GM18870 (cell line): ENCODE measurements at regions not wholly inside any gene's neighbourhood (a gene's known extent, or its start where the extent isn't known, plus 50 kb on each side); places are given as distances from the start of the nearest gene placed in this dataset.
"Not testable (repeated sequence)": the region's sequence is repeated elsewhere in the genome, so short reads cannot be mapped to it uniquely, and the experiment has no call there.

ENCODE experiments used
- ATAC-seq: cut with Tn5 transposase; IDR thresholded peaks from one replicate; pipeline ENCODE4 v1.9.1; 2021; ENCODE audit warnings: moderate library complexity; ENCODE audit not compliant: unreplicated experiment

DNA sequence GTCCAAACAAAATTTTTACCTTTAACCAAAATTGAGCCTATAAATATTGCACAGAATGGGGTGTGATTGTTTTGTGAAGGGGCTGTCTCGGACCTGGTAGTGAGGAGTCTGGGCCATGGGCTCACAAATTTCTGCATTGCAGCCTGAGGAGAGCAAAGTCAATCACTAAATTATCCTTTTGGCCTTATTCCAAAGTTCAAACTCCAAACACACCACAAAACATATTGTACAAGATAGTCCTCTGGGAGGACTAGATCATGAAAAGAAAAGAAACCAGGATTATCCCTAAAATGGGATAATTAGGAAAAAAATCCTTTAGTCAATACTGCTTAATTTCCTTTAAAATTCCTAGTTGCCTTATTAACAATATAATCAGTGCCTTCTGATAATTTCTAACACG, 115.5 kb downstream of the BUB3 start:
- ATAC-seq, result no peak

DNA sequence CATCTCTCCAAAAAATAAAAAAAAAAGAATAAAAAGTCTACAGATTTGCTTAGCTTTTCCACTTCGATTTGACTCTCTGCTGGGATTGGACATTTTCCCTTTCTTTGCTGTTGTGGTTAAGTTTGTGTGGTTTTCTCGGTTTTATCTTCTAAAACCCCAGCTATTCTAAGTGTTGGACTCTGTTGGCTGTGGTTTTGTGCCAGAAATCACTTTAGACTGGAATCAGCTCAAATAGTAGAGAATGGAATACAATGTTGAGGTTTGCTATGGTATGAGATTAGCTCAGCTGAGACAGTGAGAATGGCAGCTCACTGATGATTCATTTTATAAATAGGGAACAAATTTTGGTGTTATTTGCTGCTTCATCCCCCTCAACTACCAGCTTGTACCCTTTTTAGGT, 116.0 kb downstream of the BUB3 start:
- no peak for ATAC-seq

DNA sequence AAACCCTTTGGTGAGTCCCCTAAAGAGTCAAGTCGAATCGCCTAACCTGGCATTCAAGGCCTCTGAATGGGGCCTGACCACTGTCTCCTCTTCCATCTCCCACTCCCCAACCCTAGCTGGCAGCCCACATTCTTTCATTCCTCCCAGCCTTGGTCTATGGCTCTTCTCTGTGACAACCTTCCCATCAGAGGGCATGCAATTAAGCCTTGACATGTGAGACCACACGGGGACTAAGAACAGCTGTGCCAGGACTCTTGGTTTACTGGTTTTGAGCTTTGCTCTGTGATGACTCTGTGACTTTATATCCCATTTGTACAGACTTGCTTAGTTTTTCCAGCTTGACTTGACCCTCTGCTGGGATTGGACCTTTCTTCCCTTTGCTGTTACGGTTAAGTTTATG, 116.6 kb downstream of the BUB3 start:
- ATAC-seq, result no peak

DNA sequence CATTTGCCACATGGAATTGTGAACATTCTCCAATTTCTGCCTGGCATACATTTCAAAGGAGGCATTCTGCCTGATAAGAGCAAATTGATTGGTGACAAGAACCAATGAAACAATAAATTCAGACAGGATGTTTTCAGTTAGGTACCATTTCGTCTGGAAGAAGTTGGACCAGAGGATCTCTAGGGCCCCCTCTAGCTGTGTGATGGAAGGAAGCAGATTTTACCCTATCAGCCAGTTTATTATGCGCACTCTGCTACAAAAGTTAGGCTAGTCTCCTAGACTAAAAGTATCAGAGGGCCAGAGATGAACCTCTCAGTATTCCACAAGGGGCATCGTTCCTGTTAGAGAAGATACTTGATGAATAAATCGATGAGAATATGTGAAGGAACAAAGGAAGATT, 118.0 kb downstream of the BUB3 start:
- ATAC-seq, result no peak

DNA sequence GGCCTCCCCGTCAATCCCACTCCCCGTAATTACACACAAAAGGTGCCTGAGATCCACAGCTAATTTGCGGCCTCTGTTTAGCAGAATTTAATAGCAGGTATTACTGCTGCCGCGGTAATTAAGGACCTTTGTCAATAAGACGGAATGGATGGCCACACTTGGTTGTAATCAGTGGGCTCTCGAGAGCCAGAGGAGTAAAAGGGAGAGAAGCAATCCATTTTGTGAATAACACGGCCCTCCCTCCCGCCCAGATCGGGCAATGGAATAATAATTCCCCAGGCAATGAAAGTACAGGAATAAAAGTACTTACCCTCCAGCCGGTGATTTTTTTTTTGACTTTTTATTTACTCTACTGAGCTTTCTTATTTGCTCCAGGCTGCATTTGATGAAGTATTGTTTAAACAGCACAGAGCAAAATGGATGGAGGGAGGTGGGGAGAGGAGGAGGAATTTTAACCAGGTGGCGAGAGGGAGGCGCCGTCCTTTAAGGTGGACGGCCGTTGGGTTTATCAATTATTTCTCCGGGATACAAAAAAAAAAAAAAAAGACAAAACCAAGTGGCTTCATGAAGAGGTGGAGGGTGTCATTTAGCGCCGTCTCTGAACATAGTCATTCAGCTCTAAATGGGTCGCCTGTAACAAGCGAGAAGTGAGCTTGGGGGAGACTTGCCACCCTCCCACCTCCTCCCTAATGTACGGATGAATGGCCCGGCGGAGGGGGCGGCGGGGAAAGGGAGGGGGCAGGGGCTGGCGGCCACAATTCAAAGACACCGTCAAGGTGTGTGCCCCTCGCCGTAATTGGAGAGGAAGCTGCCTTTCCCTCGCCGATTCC, 120.3 kb downstream of the BUB3 start:
- no peak for ATAC-seq

DNA sequence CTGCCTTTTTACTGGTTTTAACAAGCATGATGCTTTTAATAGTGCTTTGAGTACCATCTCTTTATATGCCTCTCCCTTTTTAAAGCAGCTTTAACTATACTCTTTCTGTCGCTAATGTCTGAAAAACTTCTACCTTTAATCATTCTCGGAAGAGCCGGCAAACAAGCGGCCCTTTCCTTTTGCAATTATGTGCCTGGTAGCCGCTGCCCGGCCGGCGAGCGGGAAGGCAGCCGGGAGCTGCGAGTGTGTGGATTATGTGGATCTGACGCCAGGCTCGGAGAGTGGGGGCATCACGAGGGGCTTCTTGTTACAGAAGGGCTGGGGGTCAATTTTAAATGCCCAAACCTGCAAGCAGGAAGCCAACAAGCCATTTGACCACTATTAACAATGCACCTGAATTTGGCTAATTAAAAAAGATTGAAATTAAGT, 120.9 kb downstream of the BUB3 start:
- no peak for ATAC-seq

DNA sequence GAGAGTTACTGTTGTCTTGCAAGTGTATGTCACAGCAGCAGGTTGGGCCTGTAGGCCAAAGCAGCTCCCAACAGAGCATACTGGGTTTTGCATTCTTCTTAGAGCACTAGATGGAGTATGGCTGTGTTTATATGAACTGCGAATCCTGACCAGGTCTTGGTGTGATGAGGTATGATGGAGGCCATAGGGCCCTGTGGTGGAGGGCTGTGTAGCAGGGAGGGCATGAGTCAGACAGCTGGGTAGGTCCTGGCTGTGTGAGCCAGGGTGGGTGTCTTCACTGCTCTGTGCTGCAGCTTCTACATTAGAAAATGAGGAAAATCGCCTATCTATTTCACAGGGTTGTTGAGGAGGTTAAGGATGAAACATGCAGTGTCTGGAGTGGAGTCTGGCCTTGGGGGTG, 124.2 kb downstream of the BUB3 start:
- no peak for ATAC-seq

DNA sequence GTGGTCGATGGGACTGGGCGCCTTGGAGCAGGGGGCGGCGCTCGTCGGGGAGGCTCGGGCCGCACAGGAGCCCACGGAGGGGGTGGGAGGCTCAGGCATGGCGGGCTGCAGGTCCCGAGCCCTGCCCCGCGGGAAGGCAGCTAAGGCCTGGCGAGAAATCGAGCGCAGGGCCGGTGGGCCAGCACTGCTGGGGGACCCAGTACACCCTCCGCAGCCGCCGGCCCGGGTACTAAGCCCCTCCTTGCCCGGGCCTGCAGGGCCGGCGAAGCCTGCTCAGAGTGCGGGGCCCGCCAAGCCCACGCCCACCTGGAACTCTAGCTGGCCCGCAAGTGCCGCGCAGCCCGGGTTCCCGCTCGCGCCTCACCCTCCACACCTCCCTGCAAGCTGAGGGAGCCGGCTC, 129.2 kb downstream of the BUB3 start:
- ATAC-seq, result not testable (repeated sequence)

DNA sequence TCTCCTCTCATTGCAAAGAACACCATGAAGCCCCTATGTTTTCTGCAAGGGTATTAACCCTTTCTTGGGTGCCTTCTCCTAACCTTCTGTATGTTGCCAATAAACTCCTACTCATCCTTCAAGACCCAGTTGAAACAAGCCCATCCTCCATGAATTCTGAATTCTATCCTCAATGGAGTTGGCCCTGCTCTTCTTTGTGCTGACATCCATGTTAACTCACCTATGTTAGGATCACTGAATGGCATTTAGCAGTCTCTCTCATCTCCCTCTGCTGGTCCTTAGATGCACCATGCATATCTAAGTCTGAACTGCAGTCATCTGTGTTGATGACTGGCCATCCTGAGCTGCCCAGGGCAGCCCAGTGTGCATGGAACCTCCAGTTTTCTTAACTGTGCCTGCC, 129.8 kb downstream of the BUB3 start:
- ATAC-seq, result no peak

DNA sequence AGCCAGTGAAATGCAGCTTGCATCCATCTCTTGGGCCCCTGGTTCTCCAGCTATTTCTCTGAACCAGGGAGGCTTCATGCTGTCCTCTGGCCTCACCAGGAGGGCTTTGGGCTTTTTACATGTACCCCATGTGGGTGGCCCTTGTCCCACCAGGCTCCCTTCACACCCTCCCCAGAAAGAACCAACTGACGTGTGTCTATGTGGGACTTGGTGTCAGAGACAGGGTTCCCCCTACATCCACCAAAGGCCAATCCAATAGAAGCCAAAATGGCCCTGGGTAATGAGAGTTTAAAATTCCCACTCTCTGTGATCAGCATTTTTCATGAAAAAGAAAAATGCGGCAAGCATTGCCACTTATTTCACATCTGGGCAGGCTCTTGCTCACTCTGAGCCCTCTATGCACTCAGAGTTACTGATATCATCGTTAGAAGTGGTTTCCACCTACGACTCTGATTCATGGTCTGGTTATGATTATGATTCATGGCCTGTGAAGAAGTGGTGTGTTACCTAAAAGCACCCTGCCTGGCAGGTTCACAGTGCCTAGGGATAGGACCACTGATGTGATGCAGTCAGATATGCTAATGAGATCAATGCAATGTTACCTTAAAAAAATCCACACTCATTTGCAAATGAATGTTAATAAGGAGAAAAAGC, 133.5 kb downstream of the BUB3 start:
- ATAC-seq, result no peak

DNA sequence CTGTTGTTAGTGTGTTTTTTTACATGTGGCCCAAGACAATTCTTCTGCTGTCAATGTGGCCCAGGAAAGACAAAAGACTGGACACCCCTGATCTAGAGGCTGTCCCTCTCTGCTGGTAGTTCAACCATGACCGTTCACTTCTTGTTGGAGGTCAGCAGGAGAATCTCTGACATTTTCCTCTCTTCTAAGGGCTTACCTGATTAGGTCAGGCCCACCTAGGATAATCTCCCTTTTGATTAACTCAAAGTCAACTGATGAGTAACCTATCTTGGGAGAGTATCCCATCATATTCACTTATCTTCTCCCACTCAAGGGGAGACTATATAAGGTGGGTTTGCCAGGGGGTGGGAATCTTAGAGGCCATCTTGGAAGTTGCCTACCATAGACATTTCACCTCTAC, 135.2 kb downstream of the BUB3 start:
- no peak for ATAC-seq

DNA sequence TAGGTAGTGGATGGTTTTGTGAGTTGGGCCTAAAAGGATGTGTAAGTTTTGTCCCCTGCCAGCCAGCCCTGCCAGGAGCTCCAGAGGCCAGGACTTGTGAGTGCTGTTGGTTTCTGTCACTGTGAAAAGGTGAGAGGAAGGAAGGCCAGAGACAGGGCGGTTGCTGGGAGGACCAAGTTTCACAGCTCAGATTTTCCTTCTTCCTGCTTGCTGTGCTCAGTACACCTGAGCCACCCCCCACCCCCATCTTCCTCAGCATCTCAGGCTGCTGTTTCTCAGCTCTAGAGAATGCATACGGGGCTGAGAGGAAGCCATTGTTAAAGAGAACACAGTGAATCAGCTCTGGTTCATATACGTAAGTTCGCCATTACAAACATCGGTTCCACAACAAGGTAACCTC, 139.9 kb downstream of the BUB3 start:
- no peak for ATAC-seq

DNA sequence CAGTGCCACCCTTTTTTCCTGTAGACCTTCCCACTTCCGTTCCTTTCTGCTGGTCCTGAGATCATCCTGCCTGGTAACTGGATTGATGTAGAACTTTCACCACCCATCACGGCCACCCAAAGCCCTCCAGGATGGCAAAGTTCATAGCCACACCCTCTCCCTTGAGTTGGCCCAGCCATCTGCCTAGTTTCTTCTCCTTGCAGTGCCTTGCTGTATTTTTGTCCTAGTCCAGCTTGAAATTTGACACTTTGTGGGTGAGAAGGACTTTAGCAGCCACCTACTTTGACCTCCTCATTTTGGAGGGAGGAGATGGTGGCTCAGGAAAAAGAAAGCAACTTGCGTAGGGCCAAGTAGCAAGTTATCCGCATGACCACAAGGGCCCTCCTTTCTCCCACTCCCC, 140.7 kb downstream of the BUB3 start:
- ATAC-seq, result no peak

DNA sequence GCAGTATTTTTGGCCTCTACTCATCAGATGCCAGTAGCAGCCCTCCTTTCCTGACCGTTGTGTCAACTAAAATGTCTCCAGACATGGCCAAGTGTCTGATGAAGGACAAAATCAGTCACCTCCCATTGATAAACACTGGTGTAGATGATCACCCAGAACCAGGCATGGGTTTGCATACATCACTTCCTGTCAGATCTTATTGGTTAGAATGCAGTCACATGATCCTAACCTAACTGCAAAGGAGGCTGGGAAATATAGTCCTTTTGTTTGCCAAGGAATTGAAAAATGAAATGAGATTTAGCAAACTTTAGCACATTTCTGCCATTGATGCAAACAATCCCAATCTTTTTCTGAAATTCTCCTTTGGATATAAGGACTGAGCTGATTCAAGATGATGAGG, 141.4 kb downstream of the BUB3 start:
- no peak for ATAC-seq

DNA sequence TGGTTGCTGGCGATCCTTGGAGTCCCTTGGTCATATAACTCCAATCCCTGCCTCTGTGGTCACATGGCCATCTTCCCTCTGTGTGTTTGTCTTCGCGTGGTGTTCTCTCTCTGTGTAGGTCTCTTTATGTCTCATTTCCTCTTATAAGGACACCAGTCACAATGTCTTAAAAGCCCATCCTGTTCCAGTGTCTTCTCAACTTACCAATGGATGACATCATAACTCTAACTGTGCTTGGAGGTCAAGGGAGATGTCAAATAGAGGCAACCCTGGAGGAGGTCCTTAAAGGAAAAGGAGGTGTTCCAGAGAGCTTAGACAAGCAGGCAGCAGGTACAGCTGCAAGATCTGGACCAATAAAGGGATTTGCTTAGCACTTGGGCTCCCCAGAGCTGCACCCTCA, 143.0 kb downstream of the BUB3 start:
- no peak for ATAC-seq

DNA sequence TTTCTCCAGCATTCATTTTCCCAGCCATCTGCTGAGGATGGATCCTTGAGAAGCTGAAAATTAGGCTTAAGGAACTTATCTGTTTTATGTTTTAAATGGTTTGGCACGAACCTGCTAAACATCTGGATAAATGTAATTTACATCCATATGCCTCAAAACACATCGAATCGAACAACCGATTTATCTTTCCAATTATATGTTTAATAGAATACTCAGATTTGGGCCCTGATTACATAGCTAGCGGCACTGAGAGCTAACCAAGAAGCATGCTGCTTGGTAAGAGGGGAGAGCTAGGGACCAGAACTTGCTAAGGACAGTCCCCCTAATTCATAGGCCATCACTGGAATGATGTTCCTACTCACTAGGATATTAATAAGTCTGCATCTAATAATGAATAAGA, 144.4 kb downstream of the BUB3 start:
- ATAC-seq, result no peak

DNA sequence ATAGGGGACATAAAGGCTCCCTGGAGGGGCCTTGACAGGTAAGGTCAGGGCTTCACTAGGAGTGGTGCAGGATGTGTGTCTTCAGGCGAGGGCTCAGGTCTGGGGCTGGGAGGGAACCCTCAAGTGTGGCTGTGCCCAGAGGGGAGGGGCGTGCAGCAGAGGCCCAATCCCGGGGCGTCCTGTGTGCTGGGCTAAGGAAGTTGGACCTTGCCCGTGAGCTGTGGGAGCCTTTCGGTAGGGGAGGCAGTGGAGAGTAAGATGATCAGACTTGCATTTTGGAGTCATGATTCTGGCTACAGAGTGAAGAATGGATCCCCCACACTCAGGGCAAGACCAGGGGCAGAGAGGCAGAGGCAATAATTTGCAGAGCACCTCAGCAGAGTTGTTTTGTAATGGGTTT, 145.4 kb downstream of the BUB3 start:
- no peak for ATAC-seq

DNA sequence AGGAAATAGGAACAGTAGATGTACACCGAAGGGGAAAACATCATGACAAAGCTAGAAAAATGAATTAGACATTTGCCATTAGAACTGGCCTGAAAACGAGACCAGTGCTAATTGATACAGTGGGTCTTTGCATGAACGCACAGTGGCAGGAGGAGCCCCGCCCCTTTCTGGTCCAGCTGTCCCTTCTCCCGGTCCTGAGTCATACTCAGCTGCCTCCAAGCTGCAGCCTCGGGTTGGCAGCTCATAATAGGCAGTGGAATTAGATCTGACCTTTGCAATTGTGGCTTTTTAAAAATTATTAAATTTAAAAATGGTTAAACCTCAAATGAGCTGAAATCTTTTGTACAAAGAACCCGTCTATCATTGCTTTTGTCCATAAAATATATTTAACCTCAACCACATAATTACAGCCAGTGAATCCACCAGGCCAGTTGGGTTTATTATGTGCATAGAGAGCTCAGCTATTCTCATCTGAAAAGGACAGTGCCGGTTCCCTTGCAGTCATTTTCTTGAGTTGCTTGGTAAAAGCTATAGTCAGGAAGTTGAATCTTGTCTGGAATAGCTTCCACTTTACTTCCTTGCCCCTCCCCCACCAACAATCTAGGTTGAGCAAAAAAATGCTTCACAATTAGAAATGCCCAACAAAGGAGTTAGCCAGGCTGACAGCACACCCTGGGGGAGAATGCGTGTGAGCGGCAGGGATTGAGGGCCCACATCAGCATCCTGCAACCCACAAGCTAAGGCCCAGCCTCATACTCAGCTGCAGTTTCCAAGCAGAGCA, 147.1 kb downstream of the BUB3 start:
- ATAC-seq, result no peak

DNA sequence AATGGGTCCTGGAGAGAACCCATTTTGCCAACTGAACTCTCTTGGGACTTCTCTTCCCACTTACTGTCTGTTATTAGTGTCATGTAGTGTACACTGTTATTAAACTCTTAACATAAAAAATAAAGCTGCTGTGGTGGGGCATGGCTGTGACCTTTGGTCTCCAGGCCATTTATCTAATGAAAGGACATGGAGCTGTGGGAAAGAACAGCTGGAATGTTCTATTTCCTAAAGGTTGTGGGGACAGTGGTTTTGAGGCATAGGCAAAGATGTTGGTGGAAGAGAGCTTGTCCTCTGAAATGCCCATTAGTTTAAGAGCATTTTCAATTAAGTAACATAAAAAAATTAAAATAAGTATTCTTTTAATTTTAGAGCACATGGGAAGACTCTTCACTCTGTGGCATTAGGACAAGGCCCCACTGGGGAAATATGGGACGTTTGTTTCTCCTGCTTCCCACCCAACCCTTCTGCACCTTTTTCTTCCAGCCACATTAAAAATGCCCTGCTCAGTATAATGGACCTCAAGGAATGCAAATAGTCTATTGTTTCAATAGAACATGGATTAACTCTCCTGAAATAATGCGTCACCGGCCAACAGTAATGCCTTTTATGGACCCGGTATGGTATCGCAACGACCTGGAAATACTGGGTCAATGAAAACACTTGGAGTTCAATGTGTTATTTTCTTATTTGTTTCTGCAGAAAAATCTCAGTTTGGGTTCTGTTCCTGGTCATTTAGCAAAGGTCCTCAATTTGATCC, 149.6 kb downstream of the BUB3 start:
- ATAC-seq, result no peak

DNA sequence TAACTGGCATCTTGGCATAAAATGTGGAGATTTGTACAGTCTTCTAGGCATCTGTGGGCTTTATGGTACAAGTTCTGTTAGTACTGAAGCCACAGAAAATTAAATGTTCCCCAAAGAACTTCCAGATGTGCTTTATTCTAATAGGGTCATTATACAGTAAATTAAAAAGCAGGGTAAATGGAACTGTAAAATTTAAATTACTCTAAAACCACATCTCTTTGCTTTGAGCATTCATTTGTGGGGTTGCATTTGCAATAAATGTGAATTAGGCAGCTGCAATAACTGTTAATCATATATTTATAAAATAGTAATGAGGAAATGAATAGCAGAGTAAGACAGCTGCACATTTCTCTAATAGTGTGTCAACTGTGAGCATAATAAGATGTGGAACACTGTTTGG, 151.5 kb downstream of the BUB3 start:
- ATAC-seq, result no peak

DNA sequence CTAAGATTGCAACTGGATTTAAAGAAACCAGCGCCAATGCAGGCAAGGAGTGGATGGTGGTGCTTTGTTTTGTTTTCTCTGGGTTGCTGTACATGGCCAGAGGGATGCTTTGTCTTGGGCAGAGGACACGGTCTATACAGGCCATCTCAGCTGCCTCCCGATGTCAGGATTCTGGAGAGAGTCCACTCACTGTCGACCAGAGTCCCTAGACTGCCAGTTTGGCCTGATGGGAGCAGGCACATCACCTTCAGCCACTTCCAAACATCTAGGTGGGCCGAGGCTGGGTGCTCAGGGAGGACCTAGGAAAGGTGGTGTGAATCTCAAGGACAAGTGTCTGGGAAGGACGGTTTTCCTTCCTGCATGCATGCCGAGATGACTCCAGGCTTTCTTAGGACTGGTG, 152.1 kb downstream of the BUB3 start:
- ATAC-seq, result no peak
